Kidney epithelial cell (primary cell): ENCODE measurements at regions not wholly inside any gene's neighbourhood (a gene's known extent, or its start where the extent isn't known, plus 50 kb on each side); places are given as distances from the start of the nearest gene placed in this dataset.

Source experiments
- DNase-seq: peaks from one replicate; pipeline ENCODE4 v3.0.0-alpha.2; 2010; ENCODE audit warnings: low read depth
- H3K27me3 ChIP-seq: 2 replicates; pipeline ENCODE4 v1.6.0; 2011; ENCODE audit warnings: low read length; ENCODE audit not compliant: control insufficient read depth, insufficient read depth
- H3K36me3 ChIP-seq: 2 replicates; pipeline ENCODE4 v1.5.1; 2011; ENCODE audit warnings: low read length; ENCODE audit not compliant: control insufficient read depth, insufficient read depth
- H3K4me3 ChIP-seq: 2 replicates; pipeline ENCODE4 v1.5.1; 2011; ENCODE audit warnings: low read depth, mild to moderate bottlenecking, control low read depth, low read length
- TF ChIP-seq, protein P1 (sequence below): IDR thresholded peaks from 2 replicates; pipeline ENCODE4 v1.5.1; 2011; ENCODE audit warnings: mild to moderate bottlenecking, moderate library complexity, low read length, control low read depth, inconsistent platforms; ENCODE audit not compliant: insufficient read depth, poor library complexity, severe bottlenecking

DNA sequence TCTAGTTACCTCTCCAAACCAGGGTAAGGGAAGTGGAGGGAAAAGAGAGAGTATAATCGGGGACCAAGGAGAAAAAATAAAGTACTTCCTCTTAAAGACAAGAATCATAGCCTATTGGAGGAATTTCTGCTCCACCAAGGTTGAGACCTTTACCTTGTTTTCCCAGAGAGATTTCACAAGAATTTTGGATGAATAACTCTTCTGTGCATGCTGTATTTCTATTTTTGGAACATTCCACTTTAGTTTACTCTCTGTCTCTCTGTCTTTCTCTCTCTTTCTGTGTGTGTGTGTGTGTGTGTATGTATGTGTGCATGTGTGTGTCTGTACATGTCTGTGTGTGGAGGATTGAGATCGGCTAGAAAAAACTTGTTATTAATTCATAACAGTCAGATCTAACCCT is 318.4 kb upstream of the RGS18 start:
- H3K36me3 ChIP-seq, result no peaks in the 10 kb centered on the region
- TF ChIP-seq, protein P1, sequence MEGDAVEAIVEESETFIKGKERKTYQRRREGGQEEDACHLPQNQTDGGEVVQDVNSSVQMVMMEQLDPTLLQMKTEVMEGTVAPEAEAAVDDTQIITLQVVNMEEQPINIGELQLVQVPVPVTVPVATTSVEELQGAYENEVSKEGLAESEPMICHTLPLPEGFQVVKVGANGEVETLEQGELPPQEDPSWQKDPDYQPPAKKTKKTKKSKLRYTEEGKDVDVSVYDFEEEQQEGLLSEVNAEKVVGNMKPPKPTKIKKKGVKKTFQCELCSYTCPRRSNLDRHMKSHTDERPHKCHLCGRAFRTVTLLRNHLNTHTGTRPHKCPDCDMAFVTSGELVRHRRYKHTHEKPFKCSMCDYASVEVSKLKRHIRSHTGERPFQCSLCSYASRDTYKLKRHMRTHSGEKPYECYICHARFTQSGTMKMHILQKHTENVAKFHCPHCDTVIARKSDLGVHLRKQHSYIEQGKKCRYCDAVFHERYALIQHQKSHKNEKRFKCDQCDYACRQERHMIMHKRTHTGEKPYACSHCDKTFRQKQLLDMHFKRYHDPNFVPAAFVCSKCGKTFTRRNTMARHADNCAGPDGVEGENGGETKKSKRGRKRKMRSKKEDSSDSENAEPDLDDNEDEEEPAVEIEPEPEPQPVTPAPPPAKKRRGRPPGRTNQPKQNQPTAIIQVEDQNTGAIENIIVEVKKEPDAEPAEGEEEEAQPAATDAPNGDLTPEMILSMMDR, result no peak
- H3K4me3 ChIP-seq, result no peak overlapping the region
- no peak for DNase-seq
- no peaks in the 10 kb centered on the region for H3K27me3 ChIP-seq

DNA sequence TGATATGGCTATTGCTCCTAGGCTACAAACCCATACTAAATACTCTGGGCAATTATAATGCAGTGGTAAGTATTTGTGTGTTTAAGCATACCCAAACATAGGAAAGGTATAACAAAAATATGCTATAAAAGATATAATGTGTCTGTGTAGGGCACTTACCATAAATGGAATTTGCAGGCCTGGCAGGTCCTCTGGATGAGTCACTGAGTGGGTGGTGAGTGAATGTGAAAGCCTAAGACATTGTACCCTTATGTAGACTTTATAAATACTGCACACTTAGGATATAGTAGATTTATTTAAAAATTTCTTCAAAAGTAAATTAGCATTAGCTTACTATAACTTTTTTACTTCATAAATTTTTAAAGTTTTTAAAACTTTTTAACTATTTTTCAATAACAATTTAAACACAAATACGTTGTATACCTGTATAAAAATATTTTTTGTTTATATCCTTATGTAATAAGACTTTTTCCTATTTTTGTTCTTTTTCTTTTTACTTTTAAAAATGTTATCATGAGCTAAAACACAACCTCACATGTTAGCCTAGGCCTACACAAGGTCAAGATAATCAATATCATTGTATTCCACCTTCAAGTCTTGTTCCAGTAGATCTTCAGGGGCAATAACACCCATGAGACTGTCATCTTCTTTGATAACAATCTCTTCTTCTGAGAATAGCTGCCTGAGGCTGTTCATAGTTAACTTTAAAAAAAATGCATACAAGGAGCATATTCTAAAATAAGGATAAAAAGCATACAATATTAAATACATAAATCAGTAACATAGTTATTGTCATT is 306.3 kb upstream of the RGS18 start:
- H3K36me3 ChIP-seq, result no peaks in the 10 kb centered on the region
- TF ChIP-seq, protein P1, result no peak
- DNase-seq, result no peak
- H3K27me3 ChIP-seq, result no peaks in the 10 kb centered on the region
- no peak overlapping the region for H3K4me3 ChIP-seq

DNA sequence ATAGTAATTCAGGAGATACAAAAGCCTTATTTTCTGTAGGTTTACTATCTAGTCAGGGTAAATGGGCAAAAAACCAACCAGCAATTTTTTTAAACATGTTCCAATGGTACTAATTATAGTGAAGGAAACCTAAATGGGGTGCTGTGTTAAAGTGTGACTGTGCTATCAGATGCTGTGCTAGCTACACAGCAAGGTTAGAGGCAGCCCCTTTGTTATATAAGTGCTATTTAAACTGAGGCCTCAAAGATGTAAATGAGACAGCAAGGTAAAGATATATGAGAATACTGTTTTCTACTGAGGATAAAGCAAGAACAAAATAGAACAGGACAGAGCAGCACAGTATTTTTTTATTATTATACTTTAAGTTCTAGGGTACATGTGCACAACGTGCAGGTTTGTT is 305.4 kb upstream of the RGS18 start:
- DNase-seq, result no peak
- TF ChIP-seq, protein P1, result no peak
- Histone ChIP-seq H3K27me3 (no peaks in the 10 kb centered on the region), H3K4me3 (no peak overlapping the region), H3K36me3 (no peaks in the 10 kb centered on the region)

DNA sequence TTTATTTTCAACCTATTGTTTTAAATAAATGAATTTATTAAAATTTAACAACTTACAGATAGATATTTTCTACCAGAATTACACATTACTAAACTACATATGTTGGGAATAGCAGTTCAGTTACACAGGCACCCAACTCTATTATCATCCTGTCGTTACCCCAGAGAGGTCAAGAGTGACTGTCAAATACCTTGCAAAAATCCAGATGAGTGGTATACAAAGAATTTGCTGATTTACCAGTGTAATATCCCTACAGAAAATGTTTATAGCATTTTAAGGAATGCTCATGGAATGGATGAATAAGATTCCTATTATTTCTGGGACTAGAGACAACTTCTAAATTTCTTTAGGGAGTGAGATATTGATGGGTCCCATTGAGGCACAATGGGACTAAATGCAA is 300.7 kb upstream of the RGS18 start:
- no peaks in the 10 kb centered on the region for H3K36me3 ChIP-seq
- TF ChIP-seq, protein P1, result no peak
- H3K4me3 ChIP-seq, result no peak overlapping the region
- no peaks in the 10 kb centered on the region for H3K27me3 ChIP-seq
- no peak for DNase-seq

DNA sequence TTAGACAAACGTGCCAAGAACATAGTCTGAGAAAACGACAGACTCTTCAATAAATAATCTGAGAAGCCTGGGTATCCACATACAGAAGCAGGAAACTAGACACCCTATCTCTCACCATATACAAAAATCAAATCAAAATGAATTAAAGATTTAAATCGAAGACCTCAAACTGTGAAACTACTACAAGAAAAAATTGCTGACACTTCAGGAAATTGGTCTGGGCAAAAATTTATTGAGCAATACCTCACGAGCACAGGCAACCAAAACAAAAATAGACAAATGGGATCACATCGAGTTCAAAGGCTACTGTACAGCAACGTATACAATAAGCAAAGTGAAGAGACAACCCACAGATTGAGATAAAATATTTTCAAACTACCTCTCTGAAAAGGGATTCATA is 292.8 kb upstream of the RGS18 start:
- no peaks in the 10 kb centered on the region for H3K36me3 ChIP-seq
- DNase-seq, result no peak

More for the DNA sequence above, 292.8 kb upstream of the RGS18 start:
- TF ChIP-seq, protein P1, result no peak
- Histone ChIP-seq H3K4me3 (no peak overlapping the region), H3K27me3 (no peaks in the 10 kb centered on the region)
